NT2/D1 (cell line): ENCODE measurements at regions not wholly inside any gene's neighbourhood (a gene's known extent, or its start where the extent isn't known, plus 50 kb on each side); places are given as distances from the start of the nearest gene placed in this dataset.

Experiments used
- SUZ12 ChIP-seq: IDR thresholded peaks from 2 replicates; pipeline ENCODE4 v1.6.1; 2011; ENCODE audit not compliant: insufficient read length, insufficient read depth; ENCODE audit errors: extremely low read depth
- YY1 ChIP-seq: IDR thresholded peaks from 2 replicates; pipeline ENCODE4 v1.6.1; 2011; ENCODE audit not compliant: insufficient read length, insufficient read depth
- ZNF274 ChIP-seq: IDR thresholded peaks from 2 replicates; pipeline ENCODE4 v1.6.1; 2011; ENCODE audit warnings: mild to moderate bottlenecking, low read depth, low read length

GRCh38 chr1:106554294-106554693, 502.2 kb upstream of the PRMT6 start:
- TF ChIP-seq YY1 (no peak), ZNF274 (no peak), SUZ12 (no peak)
